GM18861 (cell line): ENCODE measurements at regions not wholly inside any gene's neighbourhood (a gene's known extent, or its start where the extent isn't known, plus 50 kb on each side); places are given as distances from the start of the nearest gene placed in this dataset.

Experiments used
- ATAC-seq: cut with Tn5 transposase; IDR thresholded peaks from one replicate; pipeline ENCODE4 v1.9.1; 2021; ENCODE audit not compliant: unreplicated experiment

DNA sequence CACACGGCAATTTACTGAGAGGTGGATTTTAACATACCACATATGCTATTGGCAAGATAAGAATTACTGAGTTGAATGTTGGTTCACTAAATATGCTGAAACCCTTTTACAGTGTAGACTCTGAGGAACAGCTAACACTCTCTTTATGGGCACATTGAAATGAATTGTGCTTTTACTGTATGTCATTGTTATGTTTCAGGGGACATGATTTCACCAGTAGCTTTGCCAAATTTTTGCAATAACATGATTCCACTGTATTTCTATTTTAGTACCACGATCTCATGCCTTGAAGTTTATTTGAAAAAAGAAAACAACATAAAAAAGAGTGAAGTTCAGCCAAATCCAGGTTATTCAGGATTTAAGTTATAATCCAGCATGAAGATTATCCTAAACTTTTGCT, 188.5 kb downstream of the HLX start:
- no peak for ATAC-seq

DNA sequence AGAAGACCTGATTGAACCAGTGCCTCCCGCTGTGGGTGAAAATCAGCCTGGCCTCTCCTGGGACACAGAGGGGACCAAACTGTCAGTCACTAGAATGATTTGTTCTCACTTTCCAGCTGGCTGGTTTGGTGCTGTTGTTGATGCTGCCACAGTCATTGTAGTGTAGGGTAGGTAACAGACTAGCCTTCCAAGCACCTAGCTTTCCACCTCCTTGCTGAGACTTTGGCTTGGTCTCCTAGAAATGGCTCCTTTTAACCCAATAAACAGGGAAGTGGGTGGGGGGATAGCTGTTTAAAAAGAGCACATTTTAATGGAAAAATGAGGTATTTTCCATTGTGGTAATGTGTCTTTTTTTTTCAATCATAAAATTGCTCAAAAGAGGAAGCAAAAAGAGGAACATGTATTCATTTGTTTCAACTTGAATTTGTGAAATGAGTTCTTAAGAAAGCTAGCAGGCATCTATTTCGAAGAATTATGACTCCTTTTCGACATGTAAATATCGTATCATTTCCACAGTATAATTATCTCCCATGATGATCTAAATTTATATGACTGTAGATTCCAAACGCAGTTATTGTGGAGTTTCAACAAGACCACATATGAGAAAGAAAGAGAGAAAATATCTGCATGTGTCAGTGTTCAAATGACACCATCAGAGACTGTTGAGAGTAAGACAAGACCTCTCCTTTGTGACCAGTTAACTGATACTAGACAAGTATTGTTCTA, 190.1 kb downstream of the HLX start:
- ATAC-seq: peak; percentile 79

DNA sequence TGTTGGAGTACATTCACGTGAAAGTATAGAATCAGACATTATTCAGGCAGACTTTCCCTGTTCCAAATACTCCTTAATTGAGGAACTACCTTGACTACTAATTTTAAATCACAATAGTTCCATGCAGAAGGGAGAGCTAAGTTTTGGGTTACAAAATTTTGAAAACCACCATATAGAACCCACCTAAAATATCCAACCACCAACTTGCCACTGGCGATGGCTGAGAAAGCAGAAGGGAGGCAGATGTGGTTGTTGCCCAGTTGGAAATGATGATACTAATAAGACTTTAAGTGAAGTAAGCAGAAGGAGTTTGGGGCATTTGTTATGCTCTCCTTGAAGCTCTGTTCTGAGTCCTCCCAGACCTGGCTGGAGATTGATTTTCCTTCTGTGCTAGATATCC, 190.7 kb downstream of the HLX start:
- no peak for ATAC-seq

DNA sequence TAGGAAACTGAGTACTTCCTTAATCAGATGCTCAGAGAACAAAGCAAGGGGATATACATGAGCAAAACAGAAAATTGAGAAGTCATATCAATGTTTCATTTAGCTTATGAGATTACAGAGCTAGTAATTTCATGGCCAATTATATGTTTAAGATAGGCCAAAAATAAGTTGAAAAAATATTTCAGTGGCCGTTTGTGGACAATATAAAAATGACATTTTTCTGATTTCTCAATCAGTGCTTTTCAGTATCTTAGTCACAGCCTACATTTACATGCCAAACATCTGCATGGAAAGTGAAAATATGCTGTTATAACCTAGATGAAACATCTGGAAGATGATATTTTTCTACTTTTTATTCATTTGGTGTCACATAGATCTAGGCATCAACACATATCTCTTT, 192.5 kb downstream of the HLX start:
- no peak for ATAC-seq

DNA sequence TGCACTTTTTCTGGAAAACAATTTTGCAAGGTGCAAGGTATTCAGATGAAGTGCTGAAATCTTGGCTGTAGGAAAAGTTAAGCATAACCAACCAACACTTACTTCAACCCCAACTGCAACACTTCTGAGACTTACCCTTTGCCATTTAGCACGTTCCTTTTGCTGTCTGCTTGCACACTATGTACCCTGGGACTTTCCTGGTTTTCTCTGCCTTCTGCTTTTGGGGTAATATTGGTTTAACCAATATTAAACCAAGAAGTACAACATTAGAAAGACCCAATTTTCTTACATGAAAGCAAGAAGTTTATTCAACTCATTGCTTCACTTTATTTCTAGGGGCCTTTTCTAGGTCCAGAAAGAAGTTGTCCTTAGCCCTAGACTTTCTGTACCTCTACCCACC, 193.0 kb downstream of the HLX start:
- ATAC-seq: no peak

DNA sequence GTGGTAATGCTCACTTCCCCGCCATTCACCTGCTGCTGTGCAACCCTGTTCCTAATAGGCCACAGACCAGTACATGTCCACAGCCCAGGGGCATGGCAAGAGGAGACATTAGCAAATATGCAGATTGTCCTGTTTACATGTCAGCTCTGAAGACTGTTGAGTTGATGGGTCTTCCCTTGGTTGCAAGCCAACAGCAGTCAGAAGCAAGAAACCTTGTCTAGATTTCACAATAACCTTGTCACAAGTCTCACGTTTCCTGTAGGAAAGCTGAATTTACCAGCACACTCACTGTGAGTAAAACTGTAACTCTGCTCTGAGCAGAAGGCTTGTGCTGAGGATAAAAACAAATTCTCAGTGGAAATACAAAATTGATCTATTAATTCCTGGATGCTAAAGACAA, 195.1 kb downstream of the HLX start:
- ATAC-seq: peak; percentile 29

DNA sequence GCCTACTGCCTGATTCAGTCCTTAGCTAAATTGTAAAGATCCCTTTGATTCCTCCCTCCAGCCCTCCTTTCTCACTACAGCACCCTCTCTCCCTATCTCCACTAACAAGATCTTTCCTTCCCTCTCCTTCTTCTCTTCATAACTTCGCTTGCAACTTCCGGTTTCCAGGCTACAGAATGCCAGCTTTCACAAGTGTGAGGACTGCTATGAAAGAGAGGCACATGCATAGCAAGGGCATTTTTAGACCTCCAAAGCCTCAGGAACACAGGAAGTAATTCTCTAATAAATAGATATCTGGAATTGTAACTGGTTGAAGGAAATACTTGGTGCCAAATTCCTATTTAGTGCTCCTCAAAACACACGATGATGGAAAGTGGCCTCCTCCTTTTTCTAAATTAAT, 196.7 kb downstream of the HLX start:
- no peak for ATAC-seq

DNA sequence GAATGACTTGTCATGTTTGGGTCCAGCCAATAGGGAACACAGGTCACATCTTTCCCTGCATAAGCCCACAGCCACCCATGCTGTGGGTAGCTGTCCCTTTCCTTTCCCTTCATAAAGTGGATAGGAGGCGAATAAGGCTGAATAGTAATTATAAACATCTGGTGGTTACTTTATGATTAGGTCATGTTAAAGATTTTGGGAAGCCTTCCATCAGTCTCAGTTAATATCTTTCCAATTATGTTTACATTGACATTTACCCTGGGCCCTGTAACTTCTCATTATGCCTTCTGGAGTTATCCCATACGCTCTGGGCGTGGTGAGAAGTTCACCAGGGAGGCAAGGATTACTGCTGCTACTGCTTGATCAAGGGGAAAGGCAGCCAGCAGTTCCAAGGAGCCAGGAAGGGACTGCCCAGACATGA, 197.2 kb downstream of the HLX start:
- ATAC-seq: no peak

DNA sequence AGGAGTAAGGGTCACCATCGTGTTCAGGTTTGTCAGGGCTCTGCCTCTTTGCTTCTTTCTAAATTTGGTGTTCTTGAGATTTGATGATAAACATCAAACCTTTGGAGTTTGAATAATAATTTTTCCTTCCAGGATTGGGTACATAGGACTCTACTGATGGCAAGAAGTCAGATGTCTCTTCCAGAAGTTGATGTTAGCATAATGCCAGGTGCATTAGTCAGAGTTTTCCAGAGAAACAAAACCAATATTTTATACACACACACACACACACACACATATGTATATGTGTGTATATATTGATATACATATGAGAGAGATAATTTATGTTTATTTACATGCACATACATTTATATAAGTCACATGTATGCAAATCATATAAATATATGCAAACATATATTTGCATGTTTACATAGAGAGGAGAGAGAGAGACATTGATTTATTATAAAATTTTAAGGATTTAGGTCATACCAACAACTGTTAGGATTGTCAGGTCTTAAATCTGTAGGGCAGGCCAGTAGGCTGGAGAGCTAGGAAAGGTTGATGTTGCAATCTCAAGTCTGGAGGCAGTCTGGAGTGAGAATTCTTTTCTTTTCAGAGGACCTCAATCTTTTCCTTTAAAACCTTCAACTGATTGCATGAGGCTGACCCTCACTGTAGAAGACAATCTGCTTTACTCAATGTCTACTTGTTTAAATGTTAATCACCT, 199.2 kb downstream of the HLX start:
- ATAC-seq: no peak

DNA sequence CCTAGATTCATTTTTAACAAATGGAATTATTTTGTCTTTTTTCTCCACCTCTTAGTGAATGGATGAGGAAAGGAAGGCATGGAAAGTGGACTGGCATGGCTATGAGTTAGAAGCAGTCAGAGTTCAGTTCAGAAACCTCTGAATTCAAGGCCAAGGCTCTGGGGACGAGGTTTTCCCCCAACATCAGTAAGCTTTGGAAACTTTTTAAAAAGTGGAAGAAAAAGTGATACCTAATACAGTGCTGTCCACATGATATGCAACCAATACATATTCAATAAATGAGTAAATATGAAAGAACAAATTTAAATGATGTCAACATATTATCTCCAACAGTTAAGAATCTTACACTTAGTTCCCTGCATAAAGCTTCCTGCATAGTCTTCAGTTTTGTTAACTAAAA, 204.7 kb downstream of the HLX start:
- no peak for ATAC-seq

DNA sequence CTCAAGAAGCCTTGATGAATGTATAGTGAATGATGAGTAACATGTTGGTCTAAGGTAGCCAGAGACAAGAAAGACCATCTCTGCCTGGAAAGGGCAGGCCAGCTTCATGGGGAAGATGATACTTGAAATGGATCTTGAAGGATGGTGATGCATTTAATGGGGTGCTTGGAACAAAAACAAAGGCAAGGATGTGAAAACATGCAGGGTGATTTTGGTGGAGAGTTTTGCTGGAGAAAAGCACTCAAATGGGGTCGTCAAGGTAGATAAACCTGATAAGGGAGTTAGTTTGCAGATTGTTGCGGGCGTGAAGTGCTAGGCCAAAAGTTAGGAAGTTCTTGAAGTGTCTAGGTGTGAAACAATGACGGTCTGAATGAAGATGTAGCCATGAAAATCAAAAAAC, 205.4 kb downstream of the HLX start:
- ATAC-seq: no peak

DNA sequence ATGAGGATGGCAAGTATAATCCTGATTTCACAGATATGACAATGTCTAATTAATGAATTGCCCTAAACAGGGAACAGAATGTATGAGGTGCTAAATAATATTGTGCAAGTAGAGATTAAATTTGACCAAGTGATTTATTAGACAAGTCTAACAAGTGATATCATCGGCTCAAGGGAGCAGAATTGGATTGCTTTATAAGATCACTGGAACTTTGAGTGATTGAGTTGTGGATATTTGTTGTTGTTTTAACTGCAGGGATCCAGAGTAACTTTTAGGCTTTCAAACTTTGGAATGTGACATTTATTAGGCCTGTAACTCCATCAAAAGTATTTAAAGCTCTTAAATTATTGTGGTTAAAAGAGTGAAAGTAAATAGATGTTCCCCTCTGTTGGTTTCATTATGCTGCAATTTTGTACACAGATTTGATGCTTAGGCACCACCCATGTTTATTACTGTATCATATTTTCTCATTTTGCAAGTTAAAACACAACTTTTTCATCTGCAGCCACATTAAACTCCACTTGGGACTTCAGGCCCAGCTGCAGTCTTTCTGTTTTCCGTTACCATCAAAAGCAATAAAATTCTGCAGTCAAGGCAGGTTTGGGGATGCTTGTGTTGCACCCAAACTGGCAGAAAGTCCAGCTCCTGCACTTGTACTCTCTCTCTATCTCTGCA, 206.6 kb downstream of the HLX start:
- no peak for ATAC-seq

DNA sequence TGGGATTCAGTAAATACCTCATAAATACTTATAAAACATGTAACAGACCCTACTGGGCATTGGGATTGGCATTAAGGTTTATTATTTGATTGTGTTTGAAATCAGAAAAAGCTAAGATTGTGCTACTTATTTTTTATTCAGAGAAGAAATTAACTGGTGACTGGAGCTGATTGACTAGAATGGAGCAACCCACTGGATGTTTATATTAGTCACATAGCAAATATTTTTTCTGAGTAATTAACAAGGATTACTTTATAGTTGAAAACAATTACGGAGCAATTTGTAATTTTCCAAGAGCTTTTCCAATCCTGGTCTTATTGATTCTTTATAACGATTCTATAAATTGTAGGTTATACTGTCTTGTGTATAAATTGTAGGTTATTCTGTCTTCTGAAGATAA, 208.7 kb downstream of the HLX start:
- no peak for ATAC-seq

DNA sequence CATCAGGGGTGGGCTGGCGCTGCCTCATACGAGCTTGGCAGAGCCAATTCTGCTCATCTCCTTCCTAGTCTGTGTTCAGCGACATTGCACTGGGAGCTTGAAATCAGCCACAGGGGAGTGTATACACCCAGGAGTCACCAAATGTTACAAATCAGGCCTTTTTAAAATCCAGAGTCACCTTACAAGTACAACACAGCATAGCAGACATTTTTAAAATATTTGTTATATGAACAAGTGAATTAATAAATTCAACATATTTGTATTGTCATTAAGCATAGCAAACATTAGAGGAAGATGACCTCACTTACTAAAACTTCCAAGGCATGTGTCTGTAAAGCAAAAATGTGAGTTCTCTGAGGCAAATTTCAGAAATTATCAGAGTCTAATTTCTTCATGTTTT, 210.0 kb downstream of the HLX start:
- ATAC-seq: no peak

DNA sequence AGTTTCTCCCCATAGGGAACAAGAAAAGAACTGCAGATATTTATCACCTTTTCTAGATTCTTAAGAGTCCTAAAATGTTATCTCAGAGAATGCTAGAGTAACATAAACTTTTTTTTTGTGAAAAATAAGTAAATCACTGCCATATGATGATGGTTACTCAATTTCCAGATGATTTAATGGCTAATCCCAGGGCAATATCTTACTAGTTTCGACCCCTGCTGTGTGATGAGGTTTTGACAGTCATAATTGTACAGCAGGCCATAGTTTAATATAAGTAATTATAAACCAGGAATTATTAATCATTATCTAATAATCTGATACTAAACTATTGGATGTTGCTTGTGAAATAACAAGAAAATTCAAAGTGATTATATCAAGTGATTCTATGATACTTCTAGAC, 210.6 kb downstream of the HLX start:
- ATAC-seq: no peak

DNA sequence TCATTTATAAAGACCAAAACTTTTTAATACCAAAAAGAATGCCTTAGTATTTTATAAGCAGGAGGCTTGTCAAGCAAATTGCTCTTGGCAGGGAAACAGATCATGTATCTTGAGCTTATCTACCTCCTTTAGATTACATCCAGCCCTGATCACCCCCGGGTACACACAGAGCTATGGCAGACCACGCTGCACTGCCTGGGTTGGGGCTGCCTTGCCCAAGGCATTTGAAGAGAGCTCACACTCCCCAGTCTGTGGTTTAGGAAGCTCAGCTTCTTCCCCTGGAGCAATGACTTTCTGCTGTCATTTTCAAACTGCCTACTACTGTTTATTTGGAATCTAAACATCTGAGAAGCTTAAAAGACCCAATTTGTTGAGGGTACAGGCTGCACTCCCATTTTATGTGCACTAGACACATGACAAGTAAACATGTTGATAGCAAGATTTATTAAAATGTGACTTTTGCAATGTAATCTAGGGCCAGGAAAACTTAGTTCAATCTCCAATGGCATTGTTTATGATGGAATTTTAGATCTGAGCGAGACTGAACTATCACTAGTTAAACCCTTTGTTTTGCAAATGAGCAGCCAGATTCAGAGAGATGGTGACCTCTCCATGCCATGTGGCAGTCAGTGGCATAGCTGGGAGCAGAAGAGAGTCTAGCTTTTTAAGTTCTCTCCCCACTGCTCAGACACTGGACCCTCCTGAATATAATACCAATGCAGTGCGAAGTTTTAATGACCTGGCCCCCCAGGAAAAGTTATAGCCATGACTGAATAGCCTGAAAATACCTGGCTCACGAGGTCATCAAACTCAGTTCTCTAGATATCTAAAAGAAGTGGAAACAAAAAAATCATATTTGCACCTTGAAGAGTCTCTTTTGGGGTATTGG, 214.9 kb downstream of the HLX start:
- no peak for ATAC-seq

DNA sequence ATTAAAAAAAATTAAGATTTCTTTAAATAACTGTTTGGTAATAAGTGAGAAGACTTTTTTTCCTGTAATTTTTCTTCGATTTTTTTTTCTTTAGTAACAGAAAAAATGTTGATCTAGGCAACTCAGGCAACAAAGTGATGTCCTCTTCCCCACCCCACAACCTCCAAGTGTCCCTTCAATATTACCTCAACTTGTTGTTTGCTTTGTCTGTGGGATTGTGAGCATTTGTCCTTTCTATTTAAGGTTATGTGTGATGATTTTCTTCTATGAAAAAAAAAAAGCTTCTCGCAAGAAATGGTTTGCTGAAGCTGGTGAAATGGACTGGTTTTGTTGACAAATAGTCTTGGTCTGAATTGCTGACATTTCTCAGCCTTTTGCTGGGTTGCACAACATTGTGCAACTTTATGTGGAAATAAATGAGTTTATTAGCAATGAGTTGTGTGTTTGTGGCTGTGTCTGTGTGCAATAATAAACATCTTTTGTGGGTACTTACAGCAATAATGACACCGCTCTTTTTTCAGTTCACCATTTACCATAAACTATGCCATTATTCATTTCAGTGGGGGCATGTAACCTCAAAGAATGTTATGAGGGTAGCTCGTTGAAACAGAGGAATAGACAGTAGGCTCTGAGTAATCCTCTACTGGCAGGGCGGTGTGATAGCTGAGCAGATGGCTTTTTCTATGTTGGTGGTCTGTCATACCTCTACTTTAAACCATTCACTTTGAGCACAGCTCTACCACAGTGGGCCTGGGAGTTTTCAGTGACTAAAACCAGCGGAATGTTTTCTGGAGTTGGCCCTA, 218.4 kb downstream of the HLX start:
- ATAC-seq: no peak

DNA sequence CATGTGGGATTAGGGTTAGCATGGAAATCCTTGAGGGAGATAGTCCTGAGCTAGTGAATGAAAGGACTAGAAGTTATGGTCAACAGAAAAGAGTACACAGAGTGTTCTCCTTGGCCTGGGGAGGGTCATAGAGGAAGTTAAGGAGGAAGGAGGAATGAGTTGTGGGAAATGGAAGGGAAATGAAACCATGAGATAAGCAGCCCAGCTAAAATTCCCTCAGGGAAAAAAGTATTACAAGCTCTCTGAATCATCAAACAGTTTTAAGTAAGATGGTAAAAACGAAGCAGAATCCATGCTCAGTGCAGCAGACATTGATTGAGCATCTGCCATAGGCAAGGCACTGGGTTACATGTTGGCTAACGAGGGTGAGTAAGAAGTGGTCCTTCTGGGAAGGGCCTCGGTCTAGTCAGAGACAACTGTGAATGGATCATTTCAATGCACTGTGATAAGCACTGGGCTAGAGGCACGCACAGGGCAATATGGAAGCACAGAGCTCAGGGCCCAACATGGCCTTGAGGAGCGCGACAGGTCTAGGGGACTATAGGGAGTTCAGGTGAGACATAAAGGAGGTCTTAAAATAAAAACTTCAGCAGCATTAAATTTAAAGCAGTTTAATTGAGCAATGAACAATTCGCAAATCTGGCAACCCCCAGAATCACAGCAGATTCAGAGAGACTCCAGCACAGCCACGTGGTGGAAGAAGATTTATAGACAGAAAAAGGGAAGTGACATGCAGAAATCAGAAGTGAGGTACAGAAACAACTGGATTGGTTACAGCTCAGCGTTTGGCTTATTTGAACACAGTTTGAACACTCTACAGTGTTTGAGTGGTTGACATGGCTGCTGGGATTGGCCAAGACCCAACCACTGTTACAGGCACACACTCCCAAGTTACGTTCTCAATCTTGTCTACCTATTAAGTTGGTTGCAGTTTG, 219.5 kb downstream of the HLX start:
- no peak for ATAC-seq
